NT2/D1 (cell line): ENCODE measurements at regions not wholly inside any gene's neighbourhood (a gene's known extent, or its start where the extent isn't known, plus 50 kb on each side); places are given as distances from the start of the nearest gene placed in this dataset.

Source experiments
- YY1 ChIP-seq: IDR thresholded peaks from 2 replicates; pipeline ENCODE4 v1.6.1; 2011; ENCODE audit not compliant: insufficient read length, insufficient read depth
- ZNF274 ChIP-seq: IDR thresholded peaks from 2 replicates; pipeline ENCODE4 v1.6.1; 2011; ENCODE audit warnings: mild to moderate bottlenecking, low read depth, low read length

GRCh38 chr11:101835506-101836063 lies 79.2 kb upstream of the CEP126 start:
- TF ChIP-seq ZNF274 (no peak), YY1 (no peak)
